Fibroblast of lung (primary cell): ENCODE measurements at regions not wholly inside any gene's neighbourhood (a gene's known extent, or its start where the extent isn't known, plus 50 kb on each side); places are given as distances from the start of the nearest gene placed in this dataset.

Source experiments
- EZH2 ChIP-seq: IDR thresholded peaks from 2 replicates; pipeline ENCODE4 v1.5.1; 2012; ENCODE audit warnings: low read length, control low read depth, mild to moderate bottlenecking; ENCODE audit errors: missing control alignments
- TF ChIP-seq, protein P1 (sequence below), 2 donors: IDR thresholded peaks in 1 of 2; conservative IDR thresholded peaks in 1 of 2; 1 replicate in 1 of 2; 2 replicates in 1 of 2; pipeline ENCODE4 v1.5.1; 2011 to 2012; ENCODE audit warnings: low read length in 2 of 2, control low read depth in 1 of 2, inconsistent platforms in 1 of 2, low read depth in 1 of 2, mild to moderate bottlenecking in 1 of 2

DNA sequence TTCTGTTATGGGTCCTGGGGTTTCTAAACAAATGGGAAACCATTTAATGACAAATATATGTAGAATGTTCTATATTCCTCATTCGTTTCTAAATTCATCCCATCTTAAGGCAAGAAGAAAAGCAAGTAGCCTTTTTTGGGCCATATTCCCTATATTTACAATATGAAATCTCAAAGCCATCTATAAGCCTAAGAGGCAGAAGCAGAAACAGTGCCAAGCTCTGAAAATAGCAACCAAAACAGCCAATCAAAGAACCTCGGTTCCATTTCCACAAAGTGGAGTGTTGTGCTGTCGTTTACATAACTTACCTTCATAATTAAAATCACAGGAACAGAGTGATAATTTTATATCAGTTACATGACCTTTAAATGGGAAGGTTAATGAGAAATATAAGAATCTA, 330.6 kb upstream of the GATB start:
- TF ChIP-seq, protein P1, sequence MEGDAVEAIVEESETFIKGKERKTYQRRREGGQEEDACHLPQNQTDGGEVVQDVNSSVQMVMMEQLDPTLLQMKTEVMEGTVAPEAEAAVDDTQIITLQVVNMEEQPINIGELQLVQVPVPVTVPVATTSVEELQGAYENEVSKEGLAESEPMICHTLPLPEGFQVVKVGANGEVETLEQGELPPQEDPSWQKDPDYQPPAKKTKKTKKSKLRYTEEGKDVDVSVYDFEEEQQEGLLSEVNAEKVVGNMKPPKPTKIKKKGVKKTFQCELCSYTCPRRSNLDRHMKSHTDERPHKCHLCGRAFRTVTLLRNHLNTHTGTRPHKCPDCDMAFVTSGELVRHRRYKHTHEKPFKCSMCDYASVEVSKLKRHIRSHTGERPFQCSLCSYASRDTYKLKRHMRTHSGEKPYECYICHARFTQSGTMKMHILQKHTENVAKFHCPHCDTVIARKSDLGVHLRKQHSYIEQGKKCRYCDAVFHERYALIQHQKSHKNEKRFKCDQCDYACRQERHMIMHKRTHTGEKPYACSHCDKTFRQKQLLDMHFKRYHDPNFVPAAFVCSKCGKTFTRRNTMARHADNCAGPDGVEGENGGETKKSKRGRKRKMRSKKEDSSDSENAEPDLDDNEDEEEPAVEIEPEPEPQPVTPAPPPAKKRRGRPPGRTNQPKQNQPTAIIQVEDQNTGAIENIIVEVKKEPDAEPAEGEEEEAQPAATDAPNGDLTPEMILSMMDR (conservative IDR thresholded peaks at IDR 0.05 in 1 of 2, IDR thresholded peaks at IDR 0.05 in 1 of 2; ENCODE audit: low read depth in 1 of 2, low read length in 2 of 2) = no peak
- no peak for TF ChIP-seq EZH2
